ENCODE measurements at regions not wholly inside any gene's neighbourhood (a gene's known extent, or its start where the extent isn't known, plus 50 kb on each side); places are given as distances from the start of the nearest gene placed in this dataset.

DNA sequence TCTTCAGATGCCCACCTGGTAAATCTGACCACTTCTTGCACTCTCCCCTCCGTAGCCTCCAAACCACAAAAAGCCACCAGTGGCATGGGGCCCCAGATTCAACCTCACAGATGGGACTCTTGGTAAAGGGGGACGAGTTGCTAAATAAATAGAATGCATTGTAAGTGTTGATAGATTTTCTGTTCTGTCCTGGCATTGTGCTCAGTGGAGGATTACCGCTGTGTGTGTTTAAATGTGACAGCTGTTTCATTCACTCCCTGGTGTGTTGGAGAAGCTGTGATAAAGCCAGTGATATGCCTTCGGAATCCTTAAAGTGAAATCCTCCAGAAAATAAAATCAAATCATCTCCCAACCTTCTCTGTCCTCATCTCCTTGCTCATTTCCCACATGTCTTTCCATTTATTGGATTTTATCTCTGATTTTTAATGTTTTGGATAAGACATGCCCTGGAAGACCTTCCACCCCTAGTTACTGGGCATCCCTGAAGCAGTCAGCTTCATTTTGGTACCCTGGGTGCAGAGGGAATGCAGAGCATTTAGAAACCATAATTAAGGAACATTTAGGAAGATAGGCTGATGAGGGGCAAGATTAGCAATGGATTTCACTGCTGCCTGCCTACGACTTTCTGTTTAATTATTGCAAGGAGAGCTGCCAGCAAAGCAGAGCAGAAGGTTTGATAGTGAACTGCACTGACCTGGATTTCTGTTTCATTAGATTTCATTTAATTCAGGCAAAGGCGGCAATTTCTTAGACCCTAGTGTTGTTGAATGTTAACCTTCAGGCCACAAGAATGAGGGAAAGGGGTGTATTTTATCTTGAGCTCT, 460.9 kb upstream of the KIRREL3 start:
- no peak for DNase-seq

- no peak for DNase-seq
Measured at GRCh38 chr11:127458561-127458960, 458.0 kb upstream of the KIRREL3 start.

GRCh38 chr11:127454856-127455255, 454.3 kb upstream of the KIRREL3 start:
- no peak for DNase-seq

GRCh38 chr11:127452533-127452932, 452.0 kb upstream of the KIRREL3 start:
- DNase-seq = no peak

DNA sequence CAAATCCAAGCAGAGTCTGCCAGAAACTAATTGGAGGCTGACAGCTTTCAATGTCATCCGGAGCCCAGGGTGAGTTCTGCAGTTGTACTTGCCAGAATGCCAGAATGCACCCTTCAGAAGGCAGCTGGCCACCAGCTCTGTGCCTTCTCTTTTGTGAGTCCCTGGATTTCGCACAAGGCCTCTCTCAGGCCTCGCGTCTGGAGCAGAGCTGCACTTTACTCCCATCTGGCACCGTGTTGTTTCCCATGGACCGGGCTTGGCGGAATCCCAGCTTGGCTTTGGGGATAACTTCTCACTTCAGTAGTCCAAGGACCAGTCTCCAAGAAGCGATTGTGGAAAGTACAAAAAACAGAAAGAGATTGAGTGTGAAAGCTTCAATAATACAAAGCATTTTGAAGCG, 451.3 kb upstream of the KIRREL3 start:
- DNase-seq = no peak

DNA sequence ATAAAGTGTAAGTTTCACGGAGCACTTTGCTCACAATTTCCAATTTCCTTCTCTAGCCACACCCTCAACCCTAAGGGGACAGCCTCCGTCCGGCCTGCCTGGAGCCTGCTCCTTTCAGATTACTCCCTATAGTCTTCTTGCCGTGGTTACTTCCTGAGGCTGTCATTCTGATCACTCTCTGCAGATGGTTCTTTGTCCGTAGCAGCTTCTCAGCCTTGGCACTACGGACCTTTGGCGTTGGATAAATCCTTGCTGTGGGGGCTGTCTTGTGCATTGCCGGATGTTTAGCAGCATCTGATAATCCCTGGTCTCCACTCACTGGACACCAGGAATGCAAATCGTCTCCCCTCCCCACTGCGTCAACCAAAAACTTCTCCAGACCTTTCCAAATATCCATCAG, 447.5 kb upstream of the KIRREL3 start:
- DNase-seq = no peak

- no peak for DNase-seq
Measured at GRCh38 chr11:127445476-127445875, 444.9 kb upstream of the KIRREL3 start.

DNA sequence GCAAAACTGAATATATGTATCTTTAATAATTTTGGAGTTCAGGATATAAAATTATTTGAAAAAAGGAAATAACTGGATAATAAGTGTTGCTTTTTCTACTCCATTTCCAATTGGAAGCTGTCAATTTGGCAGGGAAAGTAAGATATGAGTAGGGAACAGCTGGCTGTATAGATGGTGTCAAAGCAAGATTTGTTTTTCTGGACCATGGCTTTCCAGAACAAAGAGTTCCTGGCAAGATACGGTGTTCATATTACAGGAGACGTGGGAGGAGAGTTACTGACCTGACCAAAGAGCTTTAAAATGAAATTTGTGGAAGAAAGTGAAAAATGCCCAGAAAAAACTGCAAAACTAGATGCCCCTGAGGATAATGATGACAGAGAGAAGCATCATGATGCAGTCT, 442.7 kb upstream of the KIRREL3 start:
- no peak for DNase-seq

- no peak for DNase-seq
Measured at GRCh38 chr11:127440616-127441015, 440.0 kb upstream of the KIRREL3 start.

- no peak for DNase-seq
Measured at GRCh38 chr11:127425281-127425680, 424.7 kb upstream of the KIRREL3 start.

- no peak for DNase-seq
Measured at GRCh38 chr11:127424661-127425060, 424.1 kb upstream of the KIRREL3 start.

DNA sequence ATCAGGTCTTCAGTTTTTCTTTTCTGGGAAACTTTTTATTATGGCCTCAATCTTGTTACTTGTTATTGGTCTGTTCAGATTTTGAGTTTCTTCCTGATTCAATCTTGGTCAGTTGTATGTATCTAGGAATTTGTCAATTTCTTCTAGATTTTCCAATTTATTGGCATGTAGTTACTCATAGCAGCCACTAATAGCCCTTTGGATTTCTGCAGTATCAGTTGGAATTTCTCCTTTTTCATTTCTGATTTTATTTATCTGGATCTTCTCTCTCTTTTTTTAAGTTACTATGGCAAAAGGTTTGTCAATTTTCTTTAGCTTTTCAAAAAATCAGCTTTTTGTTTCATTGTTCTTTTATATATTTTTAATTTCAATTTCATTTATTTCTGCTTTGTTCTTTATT, 419.6 kb upstream of the KIRREL3 start:
- no peak for DNase-seq

DNA sequence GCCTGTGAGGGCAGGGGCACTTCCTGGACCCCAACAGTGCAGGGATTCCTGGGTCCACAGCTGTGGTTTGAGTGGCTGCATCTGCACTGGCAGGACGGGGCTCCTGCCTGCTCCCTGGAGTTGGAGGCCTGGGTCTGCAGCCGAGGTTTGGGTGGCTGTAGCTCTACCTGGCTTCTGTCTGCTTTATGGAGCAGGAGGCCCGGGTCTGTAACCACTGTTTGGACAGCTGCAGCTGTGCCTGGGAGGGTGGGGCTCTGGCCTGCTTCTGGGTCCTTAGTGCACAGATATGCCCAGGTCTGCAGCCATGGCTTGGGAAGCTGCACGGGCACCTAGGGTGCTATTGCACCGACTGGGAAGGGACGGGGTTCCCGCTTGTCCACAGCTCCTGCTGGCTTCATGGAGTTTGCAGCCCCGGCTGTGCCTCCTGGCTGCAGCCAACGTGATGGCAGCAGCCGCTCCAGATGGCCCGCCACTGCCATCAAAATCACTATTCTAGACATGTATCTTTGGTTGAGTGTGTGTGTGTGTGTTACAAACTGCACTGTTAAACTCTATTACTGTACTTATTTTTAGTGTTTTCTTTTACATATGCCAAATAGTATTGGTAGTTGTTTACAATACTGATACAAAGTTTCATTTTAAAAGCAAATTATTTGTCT, 412.3 kb upstream of the KIRREL3 start:
- no peak for DNase-seq

GRCh38 chr11:127412234-127412633, 411.7 kb upstream of the KIRREL3 start:
- no peak for DNase-seq

DNA sequence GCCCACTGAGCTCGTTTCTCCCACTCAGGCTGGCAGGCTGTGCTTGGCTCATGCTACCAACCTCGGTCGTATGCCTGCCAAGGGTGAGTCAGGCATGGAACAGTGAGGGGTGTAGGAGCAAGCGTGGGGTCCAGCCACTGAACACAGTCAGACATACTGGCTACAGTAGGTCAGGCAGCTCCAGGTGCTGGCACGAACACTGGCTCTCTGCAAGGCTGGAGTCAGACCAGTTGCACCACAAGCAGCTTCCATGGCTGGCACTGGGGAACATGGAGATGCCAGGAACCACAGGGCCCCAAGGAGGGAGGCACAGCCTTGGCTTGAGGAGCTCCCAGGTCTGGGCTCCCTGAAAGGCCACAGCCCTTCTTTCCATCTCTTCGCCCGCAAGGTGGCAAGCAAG, 410.7 kb upstream of the KIRREL3 start:
- no peak for DNase-seq

DNA sequence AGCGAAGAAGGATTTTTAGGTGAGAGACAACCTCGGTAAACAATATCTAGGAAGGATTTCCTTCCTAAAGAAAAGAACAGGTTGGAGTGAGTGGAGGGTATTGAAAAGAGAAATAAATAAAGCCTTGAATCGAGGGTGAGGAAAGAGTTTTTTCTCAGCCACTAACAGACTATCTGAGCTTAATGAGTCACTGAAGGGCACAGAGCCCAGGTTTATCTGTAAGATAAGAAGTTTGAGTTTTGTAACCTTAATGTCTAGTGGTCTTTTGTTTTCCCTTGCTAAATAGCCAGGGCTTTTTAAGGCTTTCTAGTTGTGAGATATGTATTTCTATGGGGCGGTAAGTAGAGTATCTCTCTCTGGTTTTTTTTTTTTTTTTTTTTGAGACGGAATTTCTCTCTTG, 394.5 kb upstream of the KIRREL3 start:
- no peak for DNase-seq

DNA sequence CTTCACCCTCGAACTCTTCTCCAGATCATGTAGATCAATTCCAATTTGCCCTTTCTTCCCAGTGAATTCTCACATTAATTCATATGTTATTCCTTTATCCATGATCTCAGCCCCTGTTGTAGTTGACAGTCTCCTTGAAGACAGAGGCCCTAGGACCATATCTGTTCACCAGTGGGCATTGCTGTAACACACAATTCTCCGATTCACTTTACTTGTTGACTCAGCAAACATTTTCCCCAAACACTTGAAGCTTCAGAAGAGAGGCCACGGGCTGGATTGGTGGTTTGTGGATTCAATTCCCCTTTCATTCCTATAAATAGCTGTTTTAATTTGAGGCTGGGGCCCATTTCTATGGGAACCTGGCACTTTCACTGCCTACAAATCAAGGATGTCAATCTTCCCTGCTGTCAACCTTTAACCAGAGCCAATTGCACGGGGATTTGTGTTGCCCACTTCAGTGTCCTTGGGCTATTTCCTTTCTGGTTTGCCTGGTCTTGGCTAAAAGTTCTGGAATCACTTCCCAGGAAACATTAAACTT, 393.0 kb upstream of the KIRREL3 start:
- DNase-seq = no peak

DNA sequence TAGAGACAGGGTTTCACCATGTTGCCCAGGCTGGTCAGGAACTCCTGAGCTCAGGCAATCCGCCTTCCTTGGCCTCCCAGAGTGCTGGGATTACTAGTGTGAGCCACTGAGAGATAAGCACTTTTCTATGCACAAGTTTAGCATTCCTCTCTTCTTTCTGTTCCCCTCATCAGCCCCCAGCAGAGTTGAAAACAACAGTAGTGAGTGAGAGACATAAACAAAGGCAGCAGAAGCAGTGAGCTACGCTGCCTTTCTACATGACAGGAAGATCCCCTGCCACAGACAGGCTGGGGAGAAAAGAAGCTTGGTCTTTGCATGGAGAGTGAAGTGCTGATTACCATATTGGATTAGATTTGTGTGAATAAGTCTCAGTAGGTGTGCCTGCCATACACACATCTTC, 392.0 kb upstream of the KIRREL3 start:
- DNase-seq = no peak

DNA sequence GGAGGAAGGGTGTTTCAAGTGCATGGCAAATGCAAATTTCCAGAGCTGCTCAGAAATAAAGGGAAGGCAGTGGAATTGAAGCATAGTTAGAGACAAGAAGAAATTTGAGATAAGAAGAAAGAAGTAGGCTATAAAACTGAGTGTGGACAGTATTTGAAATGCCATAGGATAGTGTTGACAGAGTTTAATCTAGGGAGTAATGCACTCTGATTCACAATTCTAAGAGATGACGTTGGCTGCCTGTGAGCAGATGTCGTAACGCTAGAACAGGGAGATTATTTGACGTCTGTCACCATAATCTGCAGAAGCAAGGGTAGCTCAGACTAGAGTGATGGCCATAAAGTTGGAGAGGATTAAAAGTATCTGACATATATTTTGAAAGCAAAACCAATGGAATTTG, 389.9 kb upstream of the KIRREL3 start:
- DNase-seq = no peak

DNA sequence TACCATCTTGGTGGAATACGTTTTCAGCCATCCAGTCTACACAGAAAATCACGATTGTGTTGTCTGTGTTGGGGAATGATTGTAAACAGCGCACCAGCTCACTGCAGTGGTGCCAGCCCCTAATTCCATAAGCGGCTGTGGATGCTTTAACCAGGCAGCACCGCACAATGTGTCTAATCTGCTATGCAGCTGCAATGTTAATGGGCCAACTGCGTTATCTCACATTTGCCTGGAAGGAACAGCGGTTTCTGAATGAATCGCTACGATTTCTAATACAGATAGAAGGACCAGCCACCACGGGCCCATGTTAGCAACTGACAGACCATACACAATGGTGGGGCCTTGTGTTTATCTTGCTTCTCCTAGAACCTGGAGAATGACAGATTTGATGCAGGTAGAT, 384.5 kb upstream of the KIRREL3 start:
- no peak for DNase-seq

- no peak for DNase-seq
Measured at GRCh38 chr11:127383026-127383425, 382.5 kb upstream of the KIRREL3 start.

DNA sequence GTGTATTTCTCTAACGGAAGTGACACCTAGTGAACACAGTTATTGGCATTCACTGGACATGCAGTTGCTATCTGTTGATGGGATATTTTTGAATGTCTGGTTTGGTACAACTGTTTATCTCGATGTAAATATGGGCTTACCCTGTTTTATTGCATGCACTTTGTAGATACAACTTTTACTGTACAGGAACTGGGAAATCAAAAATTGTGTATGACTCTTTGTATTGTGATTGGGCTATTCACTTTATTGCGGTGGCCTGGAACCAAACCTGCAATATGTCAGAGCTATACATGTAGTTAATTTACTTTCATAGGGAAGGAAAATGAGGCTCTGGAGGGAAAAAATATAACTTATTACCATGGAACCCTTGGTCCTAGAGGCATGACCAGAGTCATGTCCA, 380.7 kb upstream of the KIRREL3 start:
- no peak for DNase-seq

- no peak for DNase-seq
Measured at GRCh38 chr11:127379686-127380085, 379.1 kb upstream of the KIRREL3 start.

- no peak for DNase-seq
Measured at GRCh38 chr11:127376301-127376700, 375.7 kb upstream of the KIRREL3 start.

Data from activated CD4-positive, alpha-beta T cell treated with anti-CD3 and anti-CD28 coated beads, Interleukin-2, amount 50 U/mL, for 48 hours (primary cell).